ENCODE measurements at regions not wholly inside any gene's neighbourhood (a gene's known extent, or its start where the extent isn't known, plus 50 kb on each side); places are given as distances from the start of the nearest gene placed in this dataset.

- no peaks in the 10 kb centered on the region for H3K4me1 ChIP-seq
- H3K9me3 ChIP-seq, result no peaks in the 10 kb centered on the region
- no peak for DNase-seq
- ChIA-PET POLR2A (no interaction called here), CTCF (no interaction called here)
- H3K4me1 Mint-ChIP-seq (ENCODE audit: low read depth, unreplicated experiment), result no peaks in the 10 kb centered on the region
- no peaks in the 10 kb centered on the region for H3K36me3 ChIP-seq (ENCODE audit: control insufficient read depth, insufficient read depth, low read length)
- H3K27ac Mint-ChIP-seq (ENCODE audit: unreplicated experiment), result no peak overlapping the region
- H3K9me3 Mint-ChIP-seq (ENCODE audit: unreplicated experiment), result no peaks in the 10 kb centered on the region
- no peak overlapping the region for H3K4me3 Mint-ChIP-seq (ENCODE audit: unreplicated experiment)
- H3K4me3 ChIP-seq (ENCODE audit: low read depth, low read length), result no peak overlapping the region
- TF ChIP-seq CTCF (IDR thresholded peaks at IDR 0.05; ENCODE audit: insufficient read depth in 1 of 2, low read depth in 1 of 2, low read length in 1 of 2, severe bottlenecking in 1 of 2, unreplicated experiment in 1 of 2), result no peak
- intact Hi-C loops (cut with micrococcal nuclease; ENCODE audit: unreplicated experiment), result no loop called here
- H3K27me3 Mint-ChIP-seq (ENCODE audit: insufficient read depth, unreplicated experiment), result no peaks in the 10 kb centered on the region
- no TSS peak for BruUV-seq (replicated peaks)
- no peaks in the 10 kb centered on the region for H3K27me3 ChIP-seq (replicated peaks; ENCODE audit: control insufficient read depth, insufficient read depth, low read length)
- no peaks in the 10 kb centered on the region for H3K36me3 Mint-ChIP-seq (ENCODE audit: insufficient read depth, unreplicated experiment)
Measured at GRCh38 chr2:209070262-209070661, 353.6 kb upstream of the MAP2 start.

- intact Hi-C loops (cut with micrococcal nuclease; ENCODE audit: unreplicated experiment), result no loop called here
- TF ChIP-seq CTCF (IDR thresholded peaks at IDR 0.05; ENCODE audit: insufficient read depth in 1 of 2, low read depth in 1 of 2, low read length in 1 of 2, severe bottlenecking in 1 of 2, unreplicated experiment in 1 of 2), result no peak
Measured at GRCh38 chr2:209073151-209073550, 350.7 kb upstream of the MAP2 start.

GRCh38 chr2:209074711-209075110 is 349.1 kb upstream of the MAP2 start:
- Histone ChIP-seq H3K36me3 (ENCODE audit: control insufficient read depth, insufficient read depth, low read length) (no peaks in the 10 kb centered on the region), H3K9me3 (peaks cover 4% of the 10 kb centered on the region; the same call in 1 of the 2 replicates), H3K4me3 (ENCODE audit: low read depth, low read length) (no peak overlapping the region), H3K27me3 (replicated peaks; ENCODE audit: control insufficient read depth, insufficient read depth, low read length) (no peaks in the 10 kb centered on the region), H3K4me1 (no peaks in the 10 kb centered on the region)
- intact Hi-C loops (cut with micrococcal nuclease; ENCODE audit: unreplicated experiment), result no loop called here
- TF ChIP-seq CTCF (IDR thresholded peaks at IDR 0.05; ENCODE audit: insufficient read depth in 1 of 2, low read depth in 1 of 2, low read length in 1 of 2, severe bottlenecking in 1 of 2, unreplicated experiment in 1 of 2), result no peak
- no peak overlapping the region for H3K27ac Mint-ChIP-seq (ENCODE audit: unreplicated experiment)
- no peak overlapping the region for H3K4me3 Mint-ChIP-seq (ENCODE audit: unreplicated experiment)
- no peaks in the 10 kb centered on the region for H3K36me3 Mint-ChIP-seq (ENCODE audit: insufficient read depth, unreplicated experiment)
- DNase-seq, result no peak
- H3K27me3 Mint-ChIP-seq (ENCODE audit: insufficient read depth, unreplicated experiment), result peaks cover 4% of the 10 kb centered on the region
- H3K4me1 Mint-ChIP-seq (ENCODE audit: low read depth, unreplicated experiment), result no peaks in the 10 kb centered on the region
- peaks cover 11% of the 10 kb centered on the region for H3K9me3 Mint-ChIP-seq (ENCODE audit: unreplicated experiment)
- POLR2A ChIA-PET, result no interaction called here
- CTCF ChIA-PET, result no interaction called here
- BruUV-seq (replicated peaks), result no TSS peak

More at GRCh38 chr2:209073151-209073550, 350.7 kb upstream of the MAP2 start:
- ChIA-PET POLR2A (no interaction called here), CTCF (no interaction called here)
- H3K36me3 ChIP-seq (ENCODE audit: control insufficient read depth, insufficient read depth, low read length), result no peaks in the 10 kb centered on the region
- Mint-ChIP-seq H3K9me3 (ENCODE audit: unreplicated experiment) (peaks cover 11% of the 10 kb centered on the region), H3K4me1 (ENCODE audit: low read depth, unreplicated experiment) (no peaks in the 10 kb centered on the region), H3K36me3 (ENCODE audit: insufficient read depth, unreplicated experiment) (no peaks in the 10 kb centered on the region), H3K27ac (ENCODE audit: unreplicated experiment) (no peak overlapping the region), H3K27me3 (ENCODE audit: insufficient read depth, unreplicated experiment) (no peaks in the 10 kb centered on the region), H3K4me3 (ENCODE audit: unreplicated experiment) (no peak overlapping the region)
- H3K27me3 ChIP-seq (replicated peaks; ENCODE audit: control insufficient read depth, insufficient read depth, low read length), result no peaks in the 10 kb centered on the region
- no peak for DNase-seq
- H3K4me3 ChIP-seq (ENCODE audit: low read depth, low read length), result no peak overlapping the region
- peaks cover 4% of the 10 kb centered on the region; the same call in 1 of the 2 replicates for H3K9me3 ChIP-seq
- no TSS peak for BruUV-seq (replicated peaks)
- H3K4me1 ChIP-seq, result no peaks in the 10 kb centered on the region
